Keratinocyte (primary cell): ENCODE measurements at regions not wholly inside any gene's neighbourhood (a gene's known extent, or its start where the extent isn't known, plus 50 kb on each side); places are given as distances from the start of the nearest gene placed in this dataset.

Experiments used
- DNase-seq: peaks from one replicate; pipeline ENCODE4 v3.0.0-alpha.2; 2011; ENCODE audit warnings: low read depth, missing footprints, low spot score
- FAIRE-seq: peaks from 2 replicates; lab custom pipeline; 2011; peaks lifted over from hg19 to GRCh38; lab: Jason Lieb, UNC
- H2AFZ ChIP-seq: 2 replicates; pipeline ENCODE4 v1.6.0; 2012; ENCODE audit warnings: low read length, control low read depth, inconsistent platforms; ENCODE audit not compliant: control insufficient read depth
- H3K27ac ChIP-seq: 2 replicates; pipeline ENCODE4 v1.5.1; 2011; ENCODE audit warnings: low read length; ENCODE audit not compliant: control insufficient read depth, insufficient read depth
- H3K27me3 ChIP-seq: 3 replicates; pipeline ENCODE4 v1.6.0; 2011; ENCODE audit warnings: low read length; ENCODE audit not compliant: control insufficient read depth, insufficient read depth; ENCODE audit errors: extremely low read depth
- H3K36me3 ChIP-seq, 2 experiments: 2 replicates in 1 of 2; 3 replicates in 1 of 2; pipeline ENCODE4 v1.5.1; 2011; ENCODE audit warnings: low read length in 2 of 2, mild to moderate bottlenecking in 1 of 2; ENCODE audit not compliant: control insufficient read depth in 2 of 2, insufficient read depth in 2 of 2; ENCODE audit errors: extremely low read depth in 1 of 2
- H3K4me1 ChIP-seq: 3 replicates; pipeline ENCODE4 v1.5.1; 2011; ENCODE audit warnings: low read length; ENCODE audit not compliant: control insufficient read depth, insufficient read depth; ENCODE audit errors: extremely low read depth
- H3K4me2 ChIP-seq: 3 replicates; pipeline ENCODE4 v1.6.0; 2011; ENCODE audit warnings: low read depth, low read length; ENCODE audit not compliant: control insufficient read depth, insufficient read depth; ENCODE audit errors: extremely low read depth
- H3K4me3 ChIP-seq, 3 experiments: fragments of 200-600 bp in 1 of 3; sonication (generic) in 1 of 3; 2 replicates in 2 of 3; 3 replicates in 1 of 3; pipeline ENCODE4 v1.5.1; 2011 to 2016; ENCODE audit warnings: low read length in 3 of 3, mild to moderate bottlenecking in 3 of 3, control low read depth in 2 of 3, inconsistent platforms in 1 of 3, low read depth in 1 of 3, mixed read lengths in 1 of 3, mixed run types in 1 of 3, moderate library complexity in 1 of 3; ENCODE audit not compliant: control insufficient read depth in 2 of 3, insufficient read depth in 2 of 3; ENCODE audit errors: extremely low read depth in 1 of 3
- H3K79me2 ChIP-seq: 2 replicates; pipeline ENCODE4 v1.6.0; 2012; ENCODE audit warnings: low read length; ENCODE audit not compliant: control insufficient read depth, insufficient read depth
- H3K9ac ChIP-seq: 3 replicates; pipeline ENCODE4 v1.6.0; 2011; ENCODE audit warnings: low read length; ENCODE audit not compliant: control insufficient read depth, insufficient read depth; ENCODE audit errors: extremely low read depth
- H3K9me1 ChIP-seq: 3 replicates; pipeline ENCODE4 v1.6.0; 2011; ENCODE audit warnings: low read length; ENCODE audit not compliant: control insufficient read depth, insufficient read depth; ENCODE audit errors: extremely low read depth
- H3K9me3 ChIP-seq: 2 replicates; pipeline ENCODE4 v1.5.1; 2012; ENCODE audit warnings: low read depth, low read length; ENCODE audit not compliant: control insufficient read depth
- H4K20me1 ChIP-seq: 3 replicates; pipeline ENCODE4 v1.6.0; 2011; ENCODE audit warnings: low read length; ENCODE audit not compliant: control insufficient read depth, insufficient read depth; ENCODE audit errors: extremely low read depth
- EZH2 ChIP-seq: IDR thresholded peaks from one replicate; pipeline ENCODE4 v1.6.1; 2012; ENCODE audit warnings: inconsistent platforms, mild to moderate bottlenecking, low read length, moderate library complexity
- dilution Hi-C: fragments of 300-500 bp; cut with MboI; formaldehyde crosslinking; loops from one replicate; pipeline ENCODE4 v1.7.0; 2020; ENCODE audit warnings: low sequenced_read_pairs; ENCODE audit not compliant: extremely low pct_ligation_motif_present
- TF ChIP-seq, protein P1 (sequence below), 3 experiments: IDR thresholded peaks in 1 of 3; conservative IDR thresholded peaks in 1 of 3; optimal IDR thresholded peaks in 1 of 3; 2 replicates in 2 of 3; 3 replicates in 1 of 3; pipeline versions ENCODE3 to v1.5.1; 2011; ENCODE audit warnings: low read length in 3 of 3, mild to moderate bottlenecking in 3 of 3, moderate library complexity in 2 of 3, control low read depth in 1 of 3, inconsistent platforms in 1 of 3; ENCODE audit not compliant: insufficient read depth in 2 of 3; ENCODE audit errors: extremely low read depth in 1 of 3

DNA sequence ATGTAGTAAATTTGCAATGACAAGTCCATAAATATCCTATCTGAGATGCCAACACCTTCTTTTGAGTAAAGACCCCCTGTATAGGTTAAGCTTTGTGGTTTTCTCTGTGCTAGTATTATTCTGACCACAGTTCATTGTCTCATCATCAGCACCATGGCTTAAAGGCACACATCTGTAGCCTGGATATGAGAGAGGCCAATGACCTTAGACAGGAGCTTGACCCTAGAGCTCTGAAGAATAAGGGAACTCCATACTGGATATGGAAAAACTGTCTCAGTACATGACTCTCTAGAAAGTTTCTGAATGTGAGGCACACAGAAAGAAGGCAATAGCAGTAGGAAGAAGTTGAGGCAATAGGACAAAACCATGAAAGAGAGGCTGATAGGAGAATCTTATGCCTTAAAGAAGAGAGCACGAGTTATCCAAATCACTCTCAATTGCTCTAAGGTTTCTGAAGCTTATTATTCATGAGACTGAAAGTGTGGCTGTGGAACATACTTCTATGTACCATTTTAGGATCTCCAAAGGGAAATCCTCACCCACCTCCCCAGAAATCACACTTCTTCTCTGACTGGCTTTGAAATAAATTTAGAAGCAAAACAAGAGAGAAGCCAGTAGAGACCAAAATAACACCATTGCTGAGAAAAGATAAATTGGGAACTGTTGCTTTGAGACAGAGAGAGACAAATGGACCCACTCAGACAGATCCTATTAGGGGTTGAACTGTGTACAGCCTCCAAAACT is 150.2 kb downstream of the ABCA8 start:
- no peak overlapping the region for H2AFZ ChIP-seq
- no peak for TF ChIP-seq EZH2
- TF ChIP-seq, protein P1, sequence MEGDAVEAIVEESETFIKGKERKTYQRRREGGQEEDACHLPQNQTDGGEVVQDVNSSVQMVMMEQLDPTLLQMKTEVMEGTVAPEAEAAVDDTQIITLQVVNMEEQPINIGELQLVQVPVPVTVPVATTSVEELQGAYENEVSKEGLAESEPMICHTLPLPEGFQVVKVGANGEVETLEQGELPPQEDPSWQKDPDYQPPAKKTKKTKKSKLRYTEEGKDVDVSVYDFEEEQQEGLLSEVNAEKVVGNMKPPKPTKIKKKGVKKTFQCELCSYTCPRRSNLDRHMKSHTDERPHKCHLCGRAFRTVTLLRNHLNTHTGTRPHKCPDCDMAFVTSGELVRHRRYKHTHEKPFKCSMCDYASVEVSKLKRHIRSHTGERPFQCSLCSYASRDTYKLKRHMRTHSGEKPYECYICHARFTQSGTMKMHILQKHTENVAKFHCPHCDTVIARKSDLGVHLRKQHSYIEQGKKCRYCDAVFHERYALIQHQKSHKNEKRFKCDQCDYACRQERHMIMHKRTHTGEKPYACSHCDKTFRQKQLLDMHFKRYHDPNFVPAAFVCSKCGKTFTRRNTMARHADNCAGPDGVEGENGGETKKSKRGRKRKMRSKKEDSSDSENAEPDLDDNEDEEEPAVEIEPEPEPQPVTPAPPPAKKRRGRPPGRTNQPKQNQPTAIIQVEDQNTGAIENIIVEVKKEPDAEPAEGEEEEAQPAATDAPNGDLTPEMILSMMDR (optimal IDR thresholded peaks at IDR 0.05 in 1 of 3, IDR thresholded peaks at IDR 0.05 in 1 of 3, conservative IDR thresholded peaks at IDR 0.05 in 1 of 3; ENCODE audit: extremely low read depth in 1 of 3, insufficient read depth in 2 of 3, low read length in 3 of 3): no peak
- no peaks in the 10 kb centered on the region for H3K36me3 ChIP-seq
- dilution Hi-C loops: no loop called here
- H3K9me1 ChIP-seq: no peaks in the 10 kb centered on the region
- no peak overlapping the region for H3K4me2 ChIP-seq
- no peaks in the 10 kb centered on the region for H3K27me3 ChIP-seq
- no peaks in the 10 kb centered on the region for H3K9me3 ChIP-seq
- no peaks in the 10 kb centered on the region for H3K79me2 ChIP-seq
- no peak overlapping the region for H3K27ac ChIP-seq
- H4K20me1 ChIP-seq: no peaks in the 10 kb centered on the region
- H3K4me3 ChIP-seq: no peak overlapping the region
- DNase-seq (no peak), FAIRE-seq (no peak)
- H3K4me1 ChIP-seq: no peaks in the 10 kb centered on the region
- H3K9ac ChIP-seq: no peak overlapping the region

DNA sequence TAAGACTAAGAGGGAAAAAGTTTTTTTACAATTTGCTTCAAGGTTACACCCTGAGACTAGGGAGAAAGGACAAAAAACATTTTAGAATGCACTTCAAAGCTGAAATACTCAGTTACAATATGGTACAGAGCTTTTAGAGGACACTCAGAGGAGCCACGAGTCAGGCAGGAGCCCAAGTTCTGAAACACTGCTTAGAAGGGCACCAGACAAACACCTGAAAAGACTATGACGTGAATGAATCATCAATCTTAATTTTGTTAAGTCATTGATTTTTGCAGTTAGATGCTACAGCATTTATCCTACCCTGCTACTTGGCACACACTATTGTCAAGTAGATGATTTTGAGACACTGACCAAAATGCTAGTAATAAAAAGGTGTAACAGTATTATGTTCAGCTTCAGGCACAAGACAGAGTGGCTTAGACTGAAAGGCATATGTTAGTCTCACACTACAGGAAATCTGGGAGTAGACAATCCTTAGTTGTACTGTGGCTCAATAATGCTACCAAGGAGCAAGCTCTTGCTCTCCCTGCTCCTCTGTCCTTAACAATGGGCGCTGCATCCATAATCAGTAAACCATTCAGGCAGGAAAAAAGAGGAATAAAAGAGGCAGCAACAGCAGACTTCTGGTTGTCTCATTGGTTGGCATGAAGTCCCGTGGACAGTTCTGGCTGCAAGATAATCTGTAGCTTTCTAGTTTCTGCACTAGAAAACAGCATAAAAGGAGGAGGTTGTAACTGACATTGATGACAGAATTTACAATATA is 151.8 kb downstream of the ABCA8 start:
- Histone ChIP-seq H3K9ac (no peak overlapping the region), H2AFZ (no peak overlapping the region), H3K9me3 (no peaks in the 10 kb centered on the region), H3K36me3 (no peaks in the 10 kb centered on the region), H3K4me1 (no peaks in the 10 kb centered on the region), H3K9me1 (no peaks in the 10 kb centered on the region), H4K20me1 (no peaks in the 10 kb centered on the region), H3K4me2 (no peak overlapping the region), H3K27ac (no peak overlapping the region), H3K79me2 (no peaks in the 10 kb centered on the region), H3K4me3 (no peak overlapping the region), H3K27me3 (no peaks in the 10 kb centered on the region)
- dilution Hi-C loops: no loop called here
- no peak for FAIRE-seq
- no peak for TF ChIP-seq EZH2
- TF ChIP-seq, protein P1 (optimal IDR thresholded peaks at IDR 0.05 in 1 of 3, IDR thresholded peaks at IDR 0.05 in 1 of 3, conservative IDR thresholded peaks at IDR 0.05 in 1 of 3; ENCODE audit: extremely low read depth in 1 of 3, insufficient read depth in 2 of 3, low read length in 3 of 3): no peak
- no peak for DNase-seq
